ENCODE measurements at regions not wholly inside any gene's neighbourhood (a gene's known extent, or its start where the extent isn't known, plus 50 kb on each side); places are given as distances from the start of the nearest gene placed in this dataset.

DNA sequence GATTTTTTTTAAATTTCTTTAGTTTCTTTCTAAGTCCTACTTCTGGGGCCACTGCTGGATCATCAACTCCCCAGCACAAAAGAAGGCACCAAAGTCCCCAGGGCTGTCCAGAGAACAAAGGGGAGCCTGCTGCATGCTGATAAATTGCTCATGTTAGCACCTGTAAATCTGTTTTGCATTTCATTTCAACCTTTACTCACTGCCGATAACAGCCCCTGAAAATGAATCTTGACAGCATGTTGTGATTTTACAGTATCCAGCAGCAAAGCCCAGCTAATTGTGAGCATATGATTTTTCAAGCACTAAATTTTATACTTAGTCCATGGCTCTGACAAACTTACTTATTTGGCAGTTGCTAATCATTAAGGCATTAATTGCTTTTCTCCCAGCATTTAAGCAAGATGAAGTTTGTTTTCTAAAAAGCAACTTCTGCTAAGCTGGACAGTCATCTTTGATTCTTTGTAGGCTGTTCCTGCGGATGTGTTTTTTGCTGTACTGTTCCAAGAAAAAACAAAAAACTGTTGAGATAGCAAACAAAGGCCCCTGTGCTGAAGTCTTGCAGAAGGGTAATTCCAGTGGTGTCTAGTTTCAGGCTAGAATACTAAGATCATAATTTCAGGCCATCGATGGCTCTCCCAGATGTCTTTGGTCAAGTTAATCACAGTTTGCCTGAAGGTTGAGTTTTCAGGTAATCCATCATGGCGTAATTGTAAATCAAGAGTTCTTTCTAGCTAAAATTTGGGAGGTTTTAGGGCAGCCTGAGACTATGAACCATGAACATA lies 73.1 kb upstream of the GAS1 start:
- ChIA-PET CTCF (no interaction called here), RAD21 (ENCODE audit: low non-redundant PET in 1 of 2, low total read pairs in 2 of 2, uncharacterized antibody in 2 of 2, unreplicated experiment in 2 of 2) (no interaction called here), POLR2A (no interaction called here)
- Histone ChIP-seq H3K4me2 (ENCODE audit: low read length) (no peak overlapping the region), H3K36me3 (ENCODE audit: control insufficient read depth in 1 of 2, insufficient read depth in 2 of 2, low read length in 2 of 2) (no peaks in the 10 kb centered on the region), H3K9me2 (ENCODE audit: insufficient read depth) (no peaks in the 10 kb centered on the region), H2AFZ (ENCODE audit: low read depth, low read length, poor library complexity, severe bottlenecking) (no peak overlapping the region), H3K27ac (ENCODE audit: low read depth, low read length) (no peak overlapping the region), H3K4me3 (replicated peaks in 1 of 2; ENCODE audit: low read depth in 1 of 2, low read length in 2 of 2) (no peak overlapping the region), H3K79me2 (ENCODE audit: insufficient read depth, low read length) (no peaks in the 10 kb centered on the region), H3K9ac (ENCODE audit: low read length) (no peak overlapping the region), H3K4me1 (ENCODE audit: control insufficient read depth in 1 of 2, insufficient read depth in 2 of 2, low read length in 2 of 2) (no peaks in the 10 kb centered on the region), H4K20me1 (ENCODE audit: insufficient read depth) (no peaks in the 10 kb centered on the region), H3K9me3 (ENCODE audit: control insufficient read depth in 1 of 2, insufficient read depth in 1 of 2, low read depth in 1 of 2, low read length in 2 of 2) (no peaks in the 10 kb centered on the region), H3K27me3 (ENCODE audit: insufficient read depth, low read length) (no peaks in the 10 kb centered on the region)
- no peak for ATAC-seq
- TF ChIP-seq SP1 (IDR thresholded peaks at IDR 0.05; ENCODE audit: low read depth) = no peak
- no peak for TF ChIP-seq SIN3A (IDR thresholded peaks at IDR 0.05; ENCODE audit: low read depth)
- no peak for TF ChIP-seq POLR2AphosphoS5 (IDR thresholded peaks at IDR 0.05; ENCODE audit: low read depth, low read length)
- no peak for TF ChIP-seq EZH2 (IDR thresholded peaks at IDR 0.05)
- no peak for TF ChIP-seq EZH2phosphoT487 (IDR thresholded peaks at IDR 0.05; ENCODE audit: borderline replicate concordance)
- no peak for TF ChIP-seq CEBPB (IDR thresholded peaks at IDR 0.05; ENCODE audit: low read depth)
- no peak for TF ChIP-seq YY1 (IDR thresholded peaks at IDR 0.05; ENCODE audit: extremely low read depth, insufficient replicate concordance, low read depth, low read length)
- TF ChIP-seq RAD21 (IDR thresholded peaks at IDR 0.05; ENCODE audit: low read depth) = no peak
- no peak for TF ChIP-seq JUND (IDR thresholded peaks at IDR 0.05)
- no peak for TF ChIP-seq TCF7L2 (IDR thresholded peaks at IDR 0.05; ENCODE audit: borderline replicate concordance, extremely low read depth, insufficient read depth, insufficient read length)
- no peak for TF ChIP-seq EGR1 (IDR thresholded peaks at IDR 0.05; ENCODE audit: low read depth)
- no peak for TF ChIP-seq ZNF274 (IDR thresholded peaks at IDR 0.05; ENCODE audit: low read depth, low read length)
- TF ChIP-seq ELF1 (IDR thresholded peaks at IDR 0.05; ENCODE audit: borderline replicate concordance, low read depth) = no peak
- no peak for TF ChIP-seq SRF (IDR thresholded peaks at IDR 0.05; ENCODE audit: low read depth)
- BruUV-seq (replicated peaks) = no TSS peak
- intact Hi-C loops (cut with micrococcal nuclease) = no loop called here
- DNase-seq (ENCODE audit: low read depth, low spot score) = no peak

Data from HCT116 (cell line).